ENCODE measurements at regions not wholly inside any gene's neighbourhood (a gene's known extent, or its start where the extent isn't known, plus 50 kb on each side); places are given as distances from the start of the nearest gene placed in this dataset.

GRCh38 chr14:106652494-106652893, 1126.1 kb downstream of the TMEM121 start:
- TF ChIP-seq YY1 (IDR thresholded peaks at IDR 0.05; ENCODE audit: insufficient read depth, insufficient read length) (no peak), ZNF274 (IDR thresholded peaks at IDR 0.05; ENCODE audit: low read depth, low read length) (no peak), SUZ12 (IDR thresholded peaks at IDR 0.05; ENCODE audit: extremely low read depth, insufficient read depth, insufficient read length) (no peak)

All from NT2/D1 (cell line).